ENCODE measurements at regions not wholly inside any gene's neighbourhood (a gene's known extent, or its start where the extent isn't known, plus 50 kb on each side); places are given as distances from the start of the nearest gene placed in this dataset.
"Not testable (repeated sequence)": the region's sequence is repeated elsewhere in the genome, so short reads cannot be mapped to it uniquely, and the experiment has no call there.

GRCh38 chr11:130979386-130979972 is 63.2 kb upstream of the SNX19 start:
- in situ Hi-C loops (cut with HindIII; ENCODE audit: low sequenced_read_pairs), result no loop called here

DNA sequence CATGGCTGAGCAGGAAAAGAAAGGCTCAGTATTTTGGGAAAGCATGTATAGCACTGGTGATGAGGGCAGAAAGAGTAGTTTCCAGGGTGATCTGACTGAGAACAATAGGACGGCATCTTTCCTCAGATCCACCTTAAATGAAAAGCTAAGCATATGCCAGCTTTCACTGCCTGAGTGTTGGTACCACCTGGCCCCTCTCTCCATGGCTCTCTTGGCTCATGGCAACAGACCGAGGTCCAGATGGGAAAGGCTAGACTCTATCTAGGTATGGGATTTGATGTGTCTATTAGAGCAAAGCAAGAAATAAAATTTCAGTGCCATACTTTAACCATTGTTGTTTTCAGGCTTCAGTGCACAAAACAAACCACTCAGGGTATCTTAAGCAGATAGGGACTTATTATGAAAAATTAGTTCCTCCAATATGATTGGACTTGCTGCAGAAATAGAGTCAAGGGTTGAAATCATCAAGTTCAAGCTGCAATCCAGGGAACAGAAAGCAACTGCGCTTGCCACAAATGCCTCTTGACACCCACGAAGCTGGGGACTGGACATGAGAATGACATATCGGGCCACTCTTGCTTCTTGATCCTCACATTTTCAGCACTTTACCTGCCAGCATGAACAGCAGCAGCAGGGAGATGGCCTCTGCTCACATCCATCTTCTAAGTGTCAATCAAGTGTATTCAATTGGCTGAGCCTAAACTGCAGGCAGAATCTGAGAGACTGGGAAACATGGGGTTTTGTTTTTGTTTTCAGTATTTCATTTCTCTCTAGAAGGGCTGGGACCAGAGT is 64.0 kb upstream of the SNX19 start:
- in situ Hi-C loops (cut with HindIII; ENCODE audit: low sequenced_read_pairs), result no loop called here

GRCh38 chr11:130984241-130984640 is 68.0 kb upstream of the SNX19 start:
- in situ Hi-C loops (cut with HindIII; ENCODE audit: low sequenced_read_pairs), result not testable (repeated sequence)

DNA sequence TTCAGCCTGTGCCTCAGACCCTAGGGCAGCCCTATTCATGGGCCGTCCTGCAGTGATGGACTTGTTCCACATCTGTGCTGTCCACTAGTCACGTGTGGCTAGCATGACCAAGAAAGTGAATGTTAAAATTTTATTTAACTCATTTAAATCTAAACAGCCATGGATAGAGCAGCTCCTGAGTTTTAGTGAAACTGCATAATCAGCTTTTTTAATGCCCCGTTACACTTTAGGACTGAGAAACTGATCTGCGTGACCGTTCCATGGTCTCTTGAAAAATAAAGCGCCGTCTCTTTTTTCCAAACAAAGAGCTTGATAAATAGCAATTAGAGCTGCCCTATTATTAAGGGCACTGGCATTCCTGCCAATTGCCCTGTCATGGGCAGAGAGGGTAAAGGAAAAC is 76.5 kb upstream of the SNX19 start:
- in situ Hi-C loops (cut with HindIII; ENCODE audit: low sequenced_read_pairs), result no loop called here

GRCh38 chr11:130994043-130994442 is 77.8 kb upstream of the SNX19 start:
- in situ Hi-C loops (cut with HindIII; ENCODE audit: low sequenced_read_pairs), result no loop called here

- in situ Hi-C loops (cut with HindIII; ENCODE audit: low sequenced_read_pairs), result no loop called here
Observed at GRCh38 chr11:130995266-130995665, 79.0 kb upstream of the SNX19 start.

DNA sequence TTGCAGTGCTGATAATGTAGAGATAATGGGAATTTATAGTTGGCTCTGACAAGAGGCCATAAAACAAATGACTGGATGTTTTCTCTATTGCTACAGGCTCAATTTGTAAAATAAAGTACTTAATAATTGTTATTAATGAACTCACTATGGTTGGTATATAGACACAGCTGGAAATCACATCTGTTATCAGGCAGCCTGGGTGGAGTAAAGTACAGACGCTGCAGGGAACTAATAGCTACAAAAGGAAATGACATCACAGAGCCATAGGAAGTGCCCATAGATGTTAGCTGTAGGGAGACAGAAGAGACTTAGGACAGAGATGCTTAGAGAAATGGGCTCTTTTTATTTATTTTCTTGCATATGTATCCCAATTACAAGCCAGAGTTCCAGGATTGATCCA is 81.0 kb upstream of the SNX19 start:
- in situ Hi-C loops (cut with HindIII; ENCODE audit: low sequenced_read_pairs), result no loop called here

GRCh38 chr11:130999086-130999485 is 82.8 kb upstream of the SNX19 start:
- in situ Hi-C loops (cut with HindIII; ENCODE audit: low sequenced_read_pairs), result no loop called here

- in situ Hi-C loops (cut with HindIII; ENCODE audit: low sequenced_read_pairs), result no loop called here
Observed at GRCh38 chr11:130999992-131000770, 83.9 kb upstream of the SNX19 start.

- in situ Hi-C loops (cut with HindIII; ENCODE audit: low sequenced_read_pairs), result no loop called here
Observed at GRCh38 chr11:131002145-131002544, 85.9 kb upstream of the SNX19 start.

- in situ Hi-C loops (cut with HindIII; ENCODE audit: low sequenced_read_pairs), result no loop called here
Observed at GRCh38 chr11:131005829-131006228, 89.5 kb upstream of the SNX19 start.

GRCh38 chr11:131025020-131025419 is 108.7 kb upstream of the SNX19 start:
- in situ Hi-C loops (cut with HindIII; ENCODE audit: low sequenced_read_pairs), result no loop called here

DNA sequence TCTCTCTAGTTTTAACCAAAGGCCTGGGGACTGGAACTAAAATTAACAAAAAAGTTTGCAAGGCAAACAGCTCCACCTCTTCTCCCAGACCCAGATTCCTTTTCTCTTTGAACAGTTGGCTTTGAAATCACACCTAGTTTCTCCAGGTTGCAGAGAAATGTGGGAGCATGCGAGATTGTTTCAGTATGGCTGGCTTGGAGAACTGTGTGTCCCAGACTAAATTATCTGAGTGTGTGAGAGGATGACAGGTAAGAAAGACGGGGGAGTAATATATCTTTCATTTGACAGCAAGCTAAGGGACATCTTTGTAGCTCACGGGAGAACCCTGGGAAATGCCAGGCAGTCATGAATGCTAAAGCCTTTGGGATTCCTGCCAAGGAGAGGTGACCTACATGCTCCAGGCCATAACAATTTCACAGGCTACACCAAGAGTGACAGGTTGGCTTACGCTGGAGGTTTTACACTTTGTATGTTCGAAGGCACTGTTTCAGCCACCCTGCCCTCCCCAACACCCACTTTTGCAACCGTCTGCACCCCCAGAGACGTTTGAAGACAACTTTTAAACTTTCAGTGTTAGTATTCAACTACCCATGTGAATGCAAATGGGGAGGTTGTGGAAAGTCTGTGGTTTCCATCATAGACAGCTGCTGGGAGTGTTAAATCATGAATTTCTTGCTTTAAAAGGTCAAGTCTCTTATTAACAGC is 109.3 kb upstream of the SNX19 start:
- in situ Hi-C loops (cut with HindIII; ENCODE audit: low sequenced_read_pairs), result no loop called here

GRCh38 chr11:131027491-131027890 is 111.2 kb upstream of the SNX19 start:
- in situ Hi-C loops (cut with HindIII; ENCODE audit: low sequenced_read_pairs), result no loop called here

GRCh38 chr11:131033151-131033651 is 116.9 kb upstream of the SNX19 start:
- in situ Hi-C loops (cut with HindIII; ENCODE audit: low sequenced_read_pairs), result no loop called here

DNA sequence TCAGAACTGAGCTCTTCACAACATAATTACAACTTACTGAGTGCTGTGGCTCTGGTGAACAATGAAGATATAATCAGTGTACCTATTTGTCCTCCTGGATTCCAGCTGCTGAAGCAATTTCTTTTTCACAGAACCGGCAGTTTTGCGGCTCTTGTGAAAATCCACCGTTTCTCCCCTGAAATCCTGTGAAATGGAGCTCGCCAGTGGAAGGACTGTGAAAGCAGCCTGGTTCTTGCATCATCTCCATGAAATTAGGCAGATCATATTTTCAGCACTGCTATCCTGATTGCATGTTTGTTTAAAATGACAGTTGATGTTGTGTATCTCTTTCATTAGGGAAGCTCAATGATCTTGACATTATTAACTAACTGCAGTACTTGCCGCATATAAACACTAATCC is 120.2 kb upstream of the SNX19 start:
- in situ Hi-C loops (cut with HindIII; ENCODE audit: low sequenced_read_pairs), result no loop called here

GRCh38 chr11:131037873-131038272 is 121.6 kb upstream of the SNX19 start:
- in situ Hi-C loops (cut with HindIII; ENCODE audit: low sequenced_read_pairs), result no loop called here

- in situ Hi-C loops (cut with HindIII; ENCODE audit: low sequenced_read_pairs), result no loop called here
Observed at GRCh38 chr11:131038597-131038996, 122.3 kb upstream of the SNX19 start.

DNA sequence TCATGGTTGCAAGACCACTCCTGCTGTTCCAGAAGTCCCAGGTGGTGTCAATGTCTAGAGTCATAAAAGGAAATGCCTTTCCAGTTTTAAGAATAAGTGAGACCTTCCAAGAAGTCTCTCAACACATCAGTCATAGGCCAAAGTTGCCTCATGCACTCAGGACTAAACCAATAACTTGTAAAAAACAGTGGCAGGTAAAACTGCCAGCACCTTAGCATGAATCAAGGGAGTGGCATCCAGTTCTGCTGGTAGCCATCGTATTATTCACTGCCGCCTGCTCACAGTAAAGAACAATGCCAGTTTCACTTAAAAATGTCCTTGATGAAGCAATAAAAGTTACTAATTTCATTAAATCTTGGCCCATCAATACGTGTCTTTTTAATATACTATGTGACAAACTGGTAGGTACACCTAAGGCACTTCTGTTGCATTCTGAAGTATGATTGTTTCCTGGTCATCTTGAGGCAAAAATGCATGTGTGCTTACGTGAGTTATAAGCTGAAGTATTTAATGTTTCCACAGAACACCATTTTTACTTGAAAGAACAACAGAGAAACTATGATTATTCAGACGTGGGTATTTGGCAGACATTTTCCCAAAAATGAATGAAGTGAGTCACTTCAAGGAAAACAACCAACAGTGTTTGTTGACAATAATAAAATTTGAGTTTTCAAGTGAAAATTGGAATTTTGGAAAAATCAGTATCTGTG is 125.2 kb upstream of the SNX19 start:
- in situ Hi-C loops (cut with HindIII; ENCODE audit: low sequenced_read_pairs), result no loop called here

DNA sequence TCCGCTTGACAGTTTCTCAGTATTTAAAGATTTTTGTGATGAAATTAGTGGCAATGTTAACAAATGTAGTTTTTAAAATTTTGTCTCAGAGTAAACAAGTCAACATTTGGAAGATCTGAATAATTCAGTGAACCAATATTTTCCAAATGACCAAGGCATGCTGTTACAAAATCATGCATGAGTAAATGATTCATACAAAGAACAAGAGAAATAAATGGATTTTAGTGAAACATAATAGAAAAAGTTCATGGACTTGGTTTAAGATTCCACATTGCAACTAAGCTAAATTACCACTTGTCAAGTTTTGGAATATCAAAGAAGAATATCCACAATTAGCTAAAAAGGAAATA is 125.7 kb upstream of the SNX19 start:
- in situ Hi-C loops (cut with HindIII; ENCODE audit: low sequenced_read_pairs), result no loop called here

DNA sequence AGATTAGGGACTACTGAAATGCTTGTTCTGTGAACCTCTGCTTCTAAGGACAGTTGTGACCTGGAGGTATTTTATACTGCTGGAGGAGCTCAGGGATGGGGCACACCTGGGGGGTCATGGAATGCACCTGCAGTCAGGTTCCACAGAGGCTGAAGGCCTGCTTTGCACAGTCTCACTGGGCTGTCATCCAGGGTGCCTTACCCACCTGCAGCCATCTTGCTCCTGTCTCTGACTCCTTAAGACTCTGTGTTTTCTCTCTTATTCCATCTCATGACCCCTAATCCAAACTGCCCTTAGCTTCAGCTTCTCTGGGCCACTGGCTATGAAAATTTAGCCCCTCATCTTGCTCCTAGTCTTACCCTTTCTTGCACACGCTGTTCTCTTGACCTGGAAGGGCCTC is 127.0 kb upstream of the SNX19 start:
- in situ Hi-C loops (cut with HindIII; ENCODE audit: low sequenced_read_pairs), result no loop called here
